GM12872 (cell line): ENCODE measurements at regions not wholly inside any gene's neighbourhood (a gene's known extent, or its start where the extent isn't known, plus 50 kb on each side); places are given as distances from the start of the nearest gene placed in this dataset.

Experiments
- TF ChIP-seq, protein P1 (sequence below): IDR thresholded peaks from 3 replicates; pipeline ENCODE4 v1.5.1; 2011; ENCODE audit warnings: low read depth, mild to moderate bottlenecking, low read length, moderate library complexity; ENCODE audit not compliant: insufficient read depth

DNA sequence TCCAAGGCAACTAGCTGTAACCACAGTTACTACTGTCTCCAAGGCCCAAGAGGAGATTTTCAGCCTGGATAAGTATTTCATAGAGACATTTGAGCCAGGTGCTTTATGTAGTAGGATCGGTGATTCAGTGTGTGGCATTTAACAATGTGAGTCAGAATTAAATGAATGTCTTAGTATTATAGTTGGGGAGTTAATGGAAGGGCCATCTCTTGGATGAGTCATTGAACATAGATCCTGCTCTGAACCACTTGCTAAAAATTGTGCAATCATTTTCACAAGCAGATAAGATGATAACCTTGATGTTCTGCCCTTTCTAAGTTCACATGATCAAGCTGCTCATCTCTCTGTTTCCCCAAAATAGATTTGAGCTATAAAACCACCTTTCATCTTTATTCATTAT lies 668.9 kb upstream of the CITED2 start:
- TF ChIP-seq, protein P1, sequence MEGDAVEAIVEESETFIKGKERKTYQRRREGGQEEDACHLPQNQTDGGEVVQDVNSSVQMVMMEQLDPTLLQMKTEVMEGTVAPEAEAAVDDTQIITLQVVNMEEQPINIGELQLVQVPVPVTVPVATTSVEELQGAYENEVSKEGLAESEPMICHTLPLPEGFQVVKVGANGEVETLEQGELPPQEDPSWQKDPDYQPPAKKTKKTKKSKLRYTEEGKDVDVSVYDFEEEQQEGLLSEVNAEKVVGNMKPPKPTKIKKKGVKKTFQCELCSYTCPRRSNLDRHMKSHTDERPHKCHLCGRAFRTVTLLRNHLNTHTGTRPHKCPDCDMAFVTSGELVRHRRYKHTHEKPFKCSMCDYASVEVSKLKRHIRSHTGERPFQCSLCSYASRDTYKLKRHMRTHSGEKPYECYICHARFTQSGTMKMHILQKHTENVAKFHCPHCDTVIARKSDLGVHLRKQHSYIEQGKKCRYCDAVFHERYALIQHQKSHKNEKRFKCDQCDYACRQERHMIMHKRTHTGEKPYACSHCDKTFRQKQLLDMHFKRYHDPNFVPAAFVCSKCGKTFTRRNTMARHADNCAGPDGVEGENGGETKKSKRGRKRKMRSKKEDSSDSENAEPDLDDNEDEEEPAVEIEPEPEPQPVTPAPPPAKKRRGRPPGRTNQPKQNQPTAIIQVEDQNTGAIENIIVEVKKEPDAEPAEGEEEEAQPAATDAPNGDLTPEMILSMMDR = no peak

DNA sequence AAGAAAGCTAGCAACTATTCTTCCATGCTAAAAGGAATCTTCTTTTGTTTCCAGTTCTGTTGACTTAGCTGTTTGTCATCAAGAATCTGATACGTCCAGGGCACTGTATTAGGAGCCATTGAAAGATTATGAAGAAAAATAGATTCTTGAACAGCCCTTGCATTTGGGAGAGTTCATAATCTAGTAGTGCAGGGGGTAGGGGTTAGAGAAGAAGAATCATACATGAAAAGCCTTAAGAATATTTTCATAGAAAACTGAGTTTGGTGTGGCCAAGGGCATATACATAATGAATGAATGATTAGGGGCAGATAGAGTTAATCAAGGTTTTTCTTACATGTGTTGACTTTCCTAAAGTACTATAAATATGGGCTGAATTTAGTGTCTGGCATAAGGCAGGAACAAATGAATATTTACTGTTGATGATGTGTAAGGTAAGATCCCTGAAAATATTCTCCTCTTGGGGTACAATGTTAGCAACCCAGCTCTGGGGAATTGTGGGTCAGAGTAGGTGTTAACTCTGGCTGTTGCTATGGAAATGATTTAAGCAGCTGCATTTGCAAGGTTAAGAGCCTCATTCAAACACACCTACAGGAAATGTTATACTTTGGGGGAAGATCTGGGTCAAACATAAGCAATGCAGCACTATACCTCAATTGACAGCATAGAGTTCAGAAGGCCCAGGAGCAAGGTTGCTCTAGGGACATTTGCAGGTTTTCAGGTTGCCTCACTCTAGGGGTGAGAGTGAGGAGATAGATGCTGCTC lies 667.3 kb upstream of the CITED2 start:
- TF ChIP-seq, protein P1 = no peak

DNA sequence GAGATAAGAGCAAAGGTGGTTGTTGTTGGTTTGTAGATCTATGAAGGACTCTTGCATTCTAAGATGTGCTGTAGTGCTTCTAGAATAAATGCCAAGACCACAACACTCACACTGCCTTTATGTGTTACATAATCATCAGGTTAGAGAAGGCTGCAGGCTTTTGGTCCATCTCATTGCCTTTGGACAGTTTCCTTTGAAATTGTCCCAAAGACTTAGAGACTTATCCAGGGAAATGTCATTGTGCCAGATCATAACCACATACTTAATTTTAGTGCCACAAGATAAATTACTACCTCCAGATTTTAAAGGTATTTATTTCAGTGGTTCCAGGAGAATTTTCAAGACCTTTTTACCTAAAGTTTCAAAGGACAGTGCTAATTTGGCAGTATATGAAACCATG lies 666.6 kb upstream of the CITED2 start:
- TF ChIP-seq, protein P1 = no peak

DNA sequence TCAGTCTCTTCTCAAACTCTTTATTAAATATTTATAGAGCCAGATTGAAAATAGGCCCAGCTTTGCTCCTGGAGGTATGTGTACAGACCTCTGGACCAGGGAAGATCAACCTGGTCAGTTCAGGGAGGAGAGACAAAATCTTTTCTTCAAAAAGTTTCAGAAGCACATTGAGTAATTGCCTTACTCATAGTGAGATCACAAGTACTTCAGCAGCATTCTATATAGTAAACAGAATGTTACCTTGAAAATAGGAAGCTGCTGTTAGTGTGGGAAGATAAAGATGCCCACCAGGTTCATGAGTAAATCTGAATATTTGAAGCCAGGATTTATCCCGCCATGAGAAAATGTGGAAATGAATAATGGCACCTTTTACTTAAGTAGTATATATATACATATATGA lies 665.9 kb upstream of the CITED2 start:
- TF ChIP-seq, protein P1 = no peak

DNA sequence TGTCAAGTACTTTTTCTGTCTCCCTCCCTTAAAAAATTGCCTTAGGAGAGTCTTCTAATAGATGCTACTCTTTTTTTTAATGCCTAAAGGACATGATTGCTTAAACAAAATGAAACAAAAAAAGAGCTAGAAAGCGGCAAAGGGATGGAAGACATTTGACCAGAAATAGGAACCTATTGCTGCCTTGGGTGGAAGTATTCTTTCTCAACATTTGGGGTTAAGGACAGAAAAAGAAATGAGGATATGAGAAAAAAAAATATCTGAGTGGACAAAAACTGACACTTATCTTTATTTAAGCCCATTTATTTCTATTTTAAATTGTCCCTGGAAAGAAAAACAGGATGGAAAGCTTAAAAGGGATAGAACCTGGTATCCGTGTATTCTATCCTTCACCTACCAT lies 664.9 kb upstream of the CITED2 start:
- TF ChIP-seq, protein P1 = no peak

DNA sequence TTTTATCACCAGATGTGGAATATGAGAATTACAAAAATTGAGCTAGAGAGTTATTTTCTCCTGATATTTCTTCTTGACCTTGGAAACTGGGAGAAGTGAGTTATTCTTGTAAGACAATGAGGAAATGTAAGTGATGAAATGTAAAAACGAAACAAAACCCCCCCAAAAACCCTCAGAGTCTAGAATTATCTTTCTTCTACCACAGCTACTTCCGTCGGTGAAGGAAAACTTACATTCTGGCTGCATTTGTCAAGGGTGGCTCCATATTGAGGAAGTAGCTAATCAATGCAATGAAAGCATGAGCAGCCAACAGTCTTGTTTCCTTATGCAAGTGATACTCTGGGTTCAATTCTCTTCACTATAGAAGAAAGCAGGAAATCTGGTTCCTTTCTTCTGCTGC lies 661.7 kb upstream of the CITED2 start:
- TF ChIP-seq, protein P1 = no peak

DNA sequence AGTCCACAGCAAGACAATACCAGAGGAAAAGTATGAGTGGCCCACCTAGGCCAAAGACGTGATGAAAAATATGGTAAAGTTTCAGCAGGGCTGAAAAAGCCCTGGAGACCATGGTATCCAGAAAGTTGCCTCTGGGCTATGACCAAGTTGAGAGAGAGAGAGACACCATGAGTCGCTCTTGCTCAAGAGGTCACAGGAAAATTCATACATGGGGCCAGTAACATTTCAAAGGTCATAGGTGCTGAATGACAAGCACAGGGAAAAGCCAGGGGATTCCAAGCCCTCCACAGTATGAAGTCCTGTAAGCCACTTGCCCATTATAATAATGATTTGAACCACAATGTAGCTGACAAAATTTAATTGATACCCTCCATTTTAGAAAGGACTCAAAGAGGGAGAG lies 657.7 kb upstream of the CITED2 start:
- TF ChIP-seq, protein P1 = no peak
